Calu3 (cell line): ENCODE measurements at regions not wholly inside any gene's neighbourhood (a gene's known extent, or its start where the extent isn't known, plus 50 kb on each side); places are given as distances from the start of the nearest gene placed in this dataset.

ENCODE experiments used
- BruUV-seq: library from RNA; stranded (reverse); fragments of 400-500 nt; replicated peaks from 2 replicates; lab custom pipeline; 2021; lab: Mats Ljungman, UMichigan
- CTCF ChIA-PET: fragments of 300-600 bp; sonication (Branson Sonifier 250); formaldehyde crosslinking; loops from one replicate; lab custom pipeline; 2022; ENCODE audit warnings: antibody characterized with exemption; lab: Charles Lee
- DNase-seq: peaks from one replicate; pipeline ENCODE4 v3.0.0; 2022
- H3K27ac Mint-ChIP-seq: one replicate; pipeline ENCODE4 v1.8.0; 2022; ENCODE audit warnings: mixed read lengths; ENCODE audit not compliant: unreplicated experiment
- H3K27me3 Mint-ChIP-seq: one replicate; pipeline ENCODE4 v1.8.0; 2022; ENCODE audit warnings: mixed read lengths; ENCODE audit not compliant: unreplicated experiment
- H3K36me3 Mint-ChIP-seq: one replicate; pipeline ENCODE4 v1.8.0; 2022; ENCODE audit warnings: mild to moderate bottlenecking, moderate library complexity, mixed read lengths; ENCODE audit not compliant: insufficient read depth, unreplicated experiment
- H3K4me1 Mint-ChIP-seq: one replicate; pipeline ENCODE4 v1.8.0; 2022; ENCODE audit warnings: mild to moderate bottlenecking, low read depth, mixed read lengths; ENCODE audit not compliant: unreplicated experiment
- H3K4me3 Mint-ChIP-seq: one replicate; pipeline ENCODE4 v1.8.0; 2022; ENCODE audit warnings: mild to moderate bottlenecking, low read depth, moderate library complexity, mixed read lengths; ENCODE audit not compliant: unreplicated experiment
- H3K9me3 Mint-ChIP-seq: one replicate; pipeline ENCODE4 v1.8.0; 2022; ENCODE audit warnings: low read depth, mixed read lengths; ENCODE audit not compliant: unreplicated experiment
- intact Hi-C: fragments of 100-400 bp; cut with micrococcal nuclease; formaldehyde crosslinking; loops from one replicate; pipeline ENCODE4 v1.10.0; 2022; ENCODE audit not compliant: unreplicated experiment
- TF ChIP-seq, protein P1 (sequence below): fragments of 200-600 bp; IDR thresholded peaks from one replicate; pipeline ENCODE4 v1.8.0; 2022; ENCODE audit warnings: antibody characterized with exemption; ENCODE audit not compliant: unreplicated experiment

DNA sequence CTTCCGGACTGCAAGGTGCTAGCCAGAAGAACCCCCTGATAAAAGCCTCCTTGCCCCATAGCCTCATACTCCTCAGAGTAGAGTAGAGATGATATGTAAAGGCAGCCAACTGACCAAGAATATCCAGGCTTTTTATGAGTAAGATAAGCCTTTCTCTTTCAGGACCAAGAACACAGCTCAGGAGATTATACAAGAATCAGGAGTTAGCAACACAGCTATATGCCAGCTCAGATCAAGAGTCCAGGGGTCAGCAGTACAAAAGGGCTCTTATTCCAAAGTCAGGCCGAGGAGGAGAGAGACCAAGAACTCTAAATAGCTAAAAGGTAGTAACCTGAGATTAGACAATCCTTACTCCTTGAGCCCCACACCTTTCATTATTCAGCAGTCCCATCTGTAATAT, 135.3 kb downstream of the BTG1 start:
- TF ChIP-seq, protein P1, sequence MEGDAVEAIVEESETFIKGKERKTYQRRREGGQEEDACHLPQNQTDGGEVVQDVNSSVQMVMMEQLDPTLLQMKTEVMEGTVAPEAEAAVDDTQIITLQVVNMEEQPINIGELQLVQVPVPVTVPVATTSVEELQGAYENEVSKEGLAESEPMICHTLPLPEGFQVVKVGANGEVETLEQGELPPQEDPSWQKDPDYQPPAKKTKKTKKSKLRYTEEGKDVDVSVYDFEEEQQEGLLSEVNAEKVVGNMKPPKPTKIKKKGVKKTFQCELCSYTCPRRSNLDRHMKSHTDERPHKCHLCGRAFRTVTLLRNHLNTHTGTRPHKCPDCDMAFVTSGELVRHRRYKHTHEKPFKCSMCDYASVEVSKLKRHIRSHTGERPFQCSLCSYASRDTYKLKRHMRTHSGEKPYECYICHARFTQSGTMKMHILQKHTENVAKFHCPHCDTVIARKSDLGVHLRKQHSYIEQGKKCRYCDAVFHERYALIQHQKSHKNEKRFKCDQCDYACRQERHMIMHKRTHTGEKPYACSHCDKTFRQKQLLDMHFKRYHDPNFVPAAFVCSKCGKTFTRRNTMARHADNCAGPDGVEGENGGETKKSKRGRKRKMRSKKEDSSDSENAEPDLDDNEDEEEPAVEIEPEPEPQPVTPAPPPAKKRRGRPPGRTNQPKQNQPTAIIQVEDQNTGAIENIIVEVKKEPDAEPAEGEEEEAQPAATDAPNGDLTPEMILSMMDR = no peak
- no peak for DNase-seq
- Mint-ChIP-seq H3K9me3 (no peaks in the 10 kb centered on the region), H3K36me3 (no peaks in the 10 kb centered on the region), H3K27ac (no peak overlapping the region), H3K4me1 (no peaks in the 10 kb centered on the region), H3K27me3 (no peaks in the 10 kb centered on the region), H3K4me3 (no peak overlapping the region)
- intact Hi-C loops = no loop called here
- no TSS peak for BruUV-seq
- CTCF ChIA-PET = interaction anchor here (1.3 kb wide), 1 partner anchor 60 kb away, joined by 3 read pairs; no protein-coding TSS in a partner anchor

DNA sequence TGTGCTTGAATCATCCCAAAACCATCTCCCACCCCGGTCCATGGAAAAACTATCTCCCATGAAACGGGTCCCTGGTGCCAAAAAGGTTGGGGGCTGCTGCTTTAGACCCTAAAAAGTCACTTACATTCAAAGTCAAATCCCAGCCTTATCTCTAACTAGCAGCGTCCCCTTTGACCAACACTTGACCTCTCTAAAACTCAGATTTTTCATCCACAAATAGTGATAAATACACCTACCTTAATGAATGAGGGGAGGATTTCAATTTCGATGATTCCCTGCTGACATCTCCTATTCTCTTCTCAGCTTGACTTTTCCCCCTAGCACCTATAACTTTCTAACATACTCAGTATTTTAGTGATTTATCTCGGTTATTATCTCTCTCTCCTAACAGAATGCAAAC, 137.3 kb downstream of the BTG1 start:
- Mint-ChIP-seq H3K27me3 (no peaks in the 10 kb centered on the region), H3K9me3 (no peaks in the 10 kb centered on the region), H3K4me1 (no peaks in the 10 kb centered on the region), H3K36me3 (no peaks in the 10 kb centered on the region), H3K27ac (no peak overlapping the region), H3K4me3 (no peak overlapping the region)
- TF ChIP-seq, protein P1 = no peak
- CTCF ChIA-PET = no interaction called here
- DNase-seq = no peak
- BruUV-seq = no TSS peak
- intact Hi-C loops = no loop called here

DNA sequence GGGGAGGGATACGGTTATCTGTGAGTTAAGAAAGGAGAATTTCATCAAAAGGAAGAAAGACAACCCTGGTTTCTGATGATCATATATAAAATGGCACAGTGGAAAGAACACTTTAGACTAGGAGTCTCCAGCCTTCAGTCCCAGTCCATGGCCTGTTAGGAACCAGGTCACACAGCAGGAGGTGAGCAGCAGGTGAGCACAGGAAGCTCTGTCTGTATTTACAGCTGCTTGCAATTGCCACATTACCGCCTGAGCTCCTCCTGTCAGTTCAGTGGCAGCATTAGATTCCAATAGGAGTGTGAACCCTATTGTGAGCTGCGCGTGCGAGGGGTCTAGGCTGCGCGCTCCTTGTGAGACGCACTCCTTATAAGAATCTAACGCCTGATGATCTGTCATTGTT, 137.9 kb downstream of the BTG1 start:
- intact Hi-C loops = no loop called here
- CTCF ChIA-PET = interaction anchor here (0.7 kb wide), 2 partner anchors 28 to 250 kb away, joined by 3 to 5 read pairs; no protein-coding TSS in a partner anchor
- TF ChIP-seq, protein P1 = no peak
- DNase-seq = no peak
- no peaks in the 10 kb centered on the region for H3K9me3 Mint-ChIP-seq
- H3K4me3 Mint-ChIP-seq = no peak overlapping the region
- no peaks in the 10 kb centered on the region for H3K36me3 Mint-ChIP-seq
- H3K4me1 Mint-ChIP-seq = no peaks in the 10 kb centered on the region
- no peak overlapping the region for H3K27ac Mint-ChIP-seq
- no TSS peak for BruUV-seq
- H3K27me3 Mint-ChIP-seq = no peaks in the 10 kb centered on the region

DNA sequence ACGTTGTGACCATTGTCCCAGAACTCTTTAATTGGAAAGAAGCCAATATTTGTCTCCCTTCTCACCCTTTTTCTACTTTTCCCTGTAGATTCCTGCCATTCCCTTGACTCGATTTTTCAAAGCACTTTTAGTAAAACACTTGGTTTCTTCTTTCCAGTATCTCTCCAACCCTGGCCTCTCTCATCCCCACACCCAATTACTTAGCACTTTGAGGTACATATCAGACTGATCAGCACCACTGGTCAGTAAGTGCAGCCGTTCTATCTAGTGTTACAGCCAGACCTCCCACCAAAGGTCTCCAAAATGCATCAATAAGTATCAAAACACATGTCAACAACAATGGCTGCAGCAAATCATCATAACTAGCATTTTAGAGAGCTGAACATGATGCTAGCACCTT, 141.9 kb downstream of the BTG1 start:
- CTCF ChIA-PET = interaction anchor here (0.5 kb wide), 1 partner anchor 56 kb away, joined by 8 read pairs; no protein-coding TSS in a partner anchor
- Mint-ChIP-seq H3K36me3 (no peaks in the 10 kb centered on the region), H3K9me3 (no peaks in the 10 kb centered on the region), H3K4me3 (no peak overlapping the region), H3K4me1 (no peaks in the 10 kb centered on the region), H3K27me3 (no peaks in the 10 kb centered on the region), H3K27ac (no peak overlapping the region)
- DNase-seq = no peak
- no TSS peak for BruUV-seq
- intact Hi-C loops = no loop called here
- TF ChIP-seq, protein P1 = no peak
